Right hindlimb (tissue), 1 donor: ENCODE measurements at regions not wholly inside any gene's neighbourhood (a gene's known extent, or its start where the extent isn't known, plus 50 kb on each side); places are given as distances from the start of the nearest gene placed in this dataset.

Source experiments
- DNase-seq: peaks from one replicate; pipeline ENCODE4 v3.0.0-alpha.2; 2018

DNA sequence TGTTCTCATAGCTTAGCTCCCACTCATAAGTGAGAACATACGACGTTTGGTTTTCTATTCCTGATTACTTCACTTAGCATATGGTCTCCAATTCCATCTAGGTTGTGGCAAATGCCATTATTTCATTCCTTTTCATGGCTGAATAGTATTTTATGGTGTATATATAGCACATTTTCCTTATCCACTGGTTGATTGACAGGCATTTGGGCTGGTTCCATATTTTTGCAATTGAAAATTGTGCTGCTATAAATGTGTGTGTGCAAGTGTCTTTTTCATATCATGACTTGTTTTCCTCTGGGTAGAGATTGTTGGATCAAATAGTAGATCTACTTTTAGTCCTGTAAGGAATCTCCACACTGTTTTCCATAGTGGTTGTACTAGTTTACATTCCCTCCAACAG lies 133.0 kb upstream of the TAB2 start:
- no peak for DNase-seq

DNA sequence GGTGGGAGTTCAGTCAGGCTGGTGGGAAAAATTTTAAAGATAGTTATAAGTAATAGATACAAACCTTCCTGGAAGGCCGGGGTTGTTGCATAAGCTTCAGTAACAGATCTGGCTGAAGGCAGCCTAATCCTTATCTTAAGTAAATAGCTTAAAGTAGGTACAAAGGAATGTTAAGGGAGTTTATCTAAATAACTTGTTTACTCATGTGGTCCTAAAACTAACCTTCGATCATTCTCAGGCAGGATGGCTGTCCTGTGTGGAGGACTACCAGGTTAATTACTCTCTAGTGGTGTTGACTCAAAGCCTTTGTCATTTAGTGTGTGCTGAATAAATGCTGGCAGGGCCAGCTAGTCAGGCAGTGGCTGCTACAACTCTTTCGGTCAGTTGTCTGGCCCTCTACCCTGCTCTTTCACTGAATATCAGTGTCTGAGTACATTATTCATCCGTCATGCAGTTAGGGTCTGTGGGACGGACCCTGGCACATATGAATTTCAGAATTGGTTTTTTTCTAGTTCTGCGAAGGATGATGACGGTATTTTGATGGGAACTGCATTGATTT lies 131.6 kb upstream of the TAB2 start:
- no peak for DNase-seq

DNA sequence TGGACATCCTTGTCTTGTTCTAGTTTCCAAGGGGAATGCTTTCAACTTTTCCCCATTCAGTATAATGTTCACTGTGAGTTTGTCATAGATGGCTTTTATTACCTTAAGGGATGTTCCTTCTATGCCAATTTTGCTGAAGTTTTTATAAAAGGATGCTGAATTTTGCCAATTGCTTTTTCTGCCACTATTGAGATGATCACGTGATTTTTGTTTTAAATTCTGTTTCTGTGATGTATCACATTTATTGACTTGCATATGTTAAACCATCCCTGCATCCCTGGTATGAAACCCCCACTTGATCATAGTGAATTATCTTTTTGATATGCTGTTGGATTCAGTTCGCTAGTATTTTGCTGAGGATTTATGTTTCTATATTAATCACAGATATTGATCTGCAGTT lies 130.6 kb upstream of the TAB2 start:
- no peak for DNase-seq

DNA sequence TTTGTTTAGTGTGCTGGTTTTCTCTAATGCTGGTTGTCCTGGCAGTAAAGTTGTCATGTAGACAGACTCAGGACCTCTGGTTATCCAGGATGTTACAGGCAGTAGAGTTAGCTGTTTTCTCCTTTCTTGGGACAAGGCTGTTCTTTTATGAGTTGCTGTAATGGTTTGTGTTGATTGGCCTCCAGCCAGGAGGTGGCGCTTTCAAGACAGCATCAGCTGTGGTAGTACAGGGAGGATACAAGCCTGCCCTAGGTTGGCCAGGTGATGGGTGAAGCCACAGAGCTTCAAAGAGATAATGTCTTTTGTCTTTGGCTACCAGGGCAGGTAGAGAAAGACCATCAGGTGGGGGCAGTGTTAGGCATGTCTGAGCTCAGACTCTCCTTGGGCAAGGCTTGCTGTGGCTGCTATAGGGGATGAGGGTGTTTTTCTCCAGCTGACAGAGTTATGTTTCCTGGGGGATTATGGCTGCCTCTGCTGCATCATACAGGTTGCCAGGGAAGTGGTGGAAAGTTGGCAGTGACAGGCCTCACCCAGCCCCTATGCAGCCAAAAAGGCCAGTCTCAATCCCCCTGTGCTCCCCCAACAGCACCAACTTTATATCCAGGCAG lies 127.2 kb upstream of the TAB2 start:
- no peak for DNase-seq

- DNase-seq: no peak
Measured at GRCh38 chr6:149194820-149195558, 122.5 kb upstream of the TAB2 start.

GRCh38 chr6:149196091-149196490 lies 121.4 kb upstream of the TAB2 start:
- DNase-seq: no peak

- no peak for DNase-seq
Measured at GRCh38 chr6:149197482-149197881, 120.0 kb upstream of the TAB2 start.

- no peak for DNase-seq
Measured at GRCh38 chr6:149198265-149198664, 119.2 kb upstream of the TAB2 start.

- DNase-seq: no peak
Measured at GRCh38 chr6:149200282-149200945, 117.1 kb upstream of the TAB2 start.

DNA sequence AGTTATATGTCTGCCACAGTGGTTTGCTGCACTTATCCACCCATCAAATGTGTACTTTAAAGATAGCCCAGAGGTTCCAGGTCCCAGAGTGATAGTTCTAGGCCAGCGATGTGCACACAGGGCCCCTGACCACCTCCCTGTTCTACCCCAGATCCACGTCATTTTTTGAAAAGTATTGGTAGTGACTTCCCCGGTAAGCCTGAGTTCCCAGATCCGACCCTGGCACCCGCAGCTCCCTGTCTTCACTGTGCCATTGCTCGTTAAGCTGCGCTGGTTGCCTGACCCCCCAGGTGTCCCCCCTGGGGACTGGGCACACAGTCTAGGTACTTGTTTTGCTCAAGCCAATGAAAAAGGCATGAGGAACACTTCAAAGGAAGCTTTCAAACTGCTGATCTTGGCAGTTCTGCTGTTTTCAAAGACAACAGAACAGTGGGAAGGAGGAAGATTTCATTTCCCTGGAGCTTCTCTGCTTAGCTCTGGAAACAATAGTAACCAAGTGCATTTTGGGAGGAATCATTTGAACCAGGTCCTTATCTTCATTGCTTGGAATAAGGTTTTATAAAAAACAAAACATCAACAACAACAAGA lies 116.3 kb upstream of the TAB2 start:
- DNase-seq: no peak

DNA sequence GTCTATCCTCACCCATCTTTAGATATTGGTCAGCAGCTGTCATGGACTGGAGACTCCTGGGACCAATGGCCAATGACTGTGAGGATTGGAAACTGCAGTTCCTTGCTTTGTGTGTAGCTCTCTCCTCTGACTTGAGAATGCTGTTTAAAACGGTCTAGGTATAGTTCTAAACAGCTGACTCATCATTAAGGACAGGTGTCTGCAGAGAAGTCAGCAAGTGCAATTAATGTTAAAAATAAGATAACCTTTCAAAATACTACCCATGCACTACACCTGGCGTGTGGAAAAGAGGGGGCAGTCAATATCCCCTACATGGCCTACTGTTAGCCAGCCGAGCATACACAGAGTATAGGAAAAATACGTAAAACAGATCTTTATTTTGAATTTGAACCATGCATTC lies 115.4 kb upstream of the TAB2 start:
- DNase-seq: no peak

DNA sequence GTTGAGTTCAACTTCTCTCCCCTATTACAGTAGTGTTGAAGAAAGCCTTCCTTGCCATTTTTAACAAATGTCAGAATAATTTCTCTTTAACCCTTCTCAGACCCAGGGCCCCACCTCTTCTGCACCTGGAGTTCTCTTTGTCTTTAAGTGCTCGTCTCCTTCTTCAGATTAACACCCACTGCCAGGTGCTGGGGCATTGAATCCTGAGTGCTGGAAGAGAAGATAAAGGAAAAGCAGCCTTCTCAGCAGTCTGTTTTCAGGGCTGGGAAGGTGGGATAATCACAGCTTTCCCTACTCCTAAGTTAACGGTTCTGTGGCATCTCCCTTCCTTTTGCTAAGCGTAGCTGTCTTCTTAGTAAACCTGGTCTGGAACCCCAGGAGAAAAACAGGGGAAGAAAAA lies 114.6 kb upstream of the TAB2 start:
- DNase-seq: no peak

- no peak for DNase-seq
Measured at GRCh38 chr6:149203509-149203908, 114.0 kb upstream of the TAB2 start.

DNA sequence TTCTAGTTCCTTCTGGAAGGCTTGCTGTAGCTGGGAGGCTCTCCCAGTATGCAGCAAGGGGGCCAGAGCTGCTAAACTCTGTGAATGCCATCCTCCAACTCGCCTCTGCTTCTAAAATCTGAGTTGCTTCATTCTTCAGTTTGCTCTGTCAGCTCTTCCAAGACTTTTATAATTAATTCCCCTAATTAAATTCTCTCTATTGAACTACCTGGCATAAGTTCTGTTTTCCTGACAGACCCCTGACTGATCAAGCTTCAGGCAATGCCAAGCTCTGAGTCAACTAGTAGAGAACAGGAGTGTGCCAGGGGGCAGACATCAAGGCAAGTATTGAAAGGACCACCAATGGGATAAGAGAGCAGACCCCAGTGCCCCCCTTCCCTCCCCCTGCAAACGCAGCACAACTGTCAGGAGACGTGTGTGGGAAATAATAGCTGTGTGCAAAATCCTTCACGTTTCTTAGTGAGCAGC lies 109.3 kb upstream of the TAB2 start:
- no peak for DNase-seq

DNA sequence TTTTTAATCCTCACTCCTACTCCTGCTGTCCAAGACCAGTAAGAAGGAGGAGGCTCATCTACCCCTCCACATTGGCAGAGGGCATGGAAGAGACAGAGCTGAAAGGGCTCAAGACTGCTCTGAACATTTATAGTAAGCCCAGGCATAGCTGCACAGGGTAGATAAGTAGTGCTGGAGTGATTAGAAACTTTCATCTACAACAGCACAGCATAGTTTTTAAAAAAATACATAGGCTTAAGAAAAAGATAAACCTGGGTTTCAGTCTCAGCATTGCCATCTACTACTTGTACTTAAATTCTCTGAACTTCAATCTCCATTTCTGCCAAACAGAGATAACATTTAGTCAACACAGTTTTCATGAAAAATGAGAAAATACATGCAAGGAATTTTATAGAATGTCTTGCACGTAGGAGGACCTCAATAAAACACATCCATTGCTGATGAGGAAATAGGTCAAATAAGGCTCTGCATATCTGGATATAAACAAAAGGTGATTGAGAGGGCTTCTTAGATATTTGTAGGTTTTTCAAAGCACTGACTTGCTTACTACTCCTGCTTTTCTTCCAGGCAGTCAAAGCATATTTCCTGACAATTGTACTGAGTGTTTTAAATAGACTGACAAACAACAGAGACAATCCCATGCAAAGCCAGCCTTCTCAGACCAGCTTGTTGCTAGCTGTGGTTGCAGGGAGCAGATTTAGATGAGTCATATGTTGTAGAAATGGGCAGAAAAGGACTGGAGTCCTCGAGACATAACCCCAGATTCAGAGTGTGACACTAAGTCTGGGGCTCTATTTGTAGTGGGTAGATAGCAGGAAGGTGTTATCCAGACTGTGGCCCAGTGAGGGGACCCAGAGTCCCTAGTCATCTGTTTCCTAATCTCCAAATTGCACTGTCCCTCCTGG lies 107.4 kb upstream of the TAB2 start:
- DNase-seq: no peak

- DNase-seq: no peak
Measured at GRCh38 chr6:149211046-149211571, 106.4 kb upstream of the TAB2 start.

DNA sequence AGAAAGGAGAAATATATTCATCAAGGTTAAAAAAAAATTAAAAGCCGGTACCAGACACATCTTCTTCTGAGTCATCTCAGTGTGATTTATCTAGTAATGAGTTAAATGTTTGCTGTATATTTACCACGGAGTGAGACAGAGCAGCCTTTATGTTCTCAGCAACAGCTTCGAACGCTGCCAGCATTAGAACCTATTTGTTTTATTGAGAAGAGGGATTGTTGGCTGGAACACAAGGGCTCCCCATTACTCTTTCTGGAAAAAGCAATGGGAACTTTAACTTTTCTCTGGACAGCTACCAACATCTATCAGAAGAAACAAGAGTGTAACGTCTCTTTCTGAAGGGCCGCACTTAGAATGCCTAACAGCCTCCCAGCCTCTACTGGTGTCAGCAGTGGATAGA lies 105.3 kb upstream of the TAB2 start:
- DNase-seq: no peak

GRCh38 chr6:149212892-149213801 lies 104.4 kb upstream of the TAB2 start:
- no peak for DNase-seq

- no peak for DNase-seq
Measured at GRCh38 chr6:149213829-149214228, 103.7 kb upstream of the TAB2 start.

DNA sequence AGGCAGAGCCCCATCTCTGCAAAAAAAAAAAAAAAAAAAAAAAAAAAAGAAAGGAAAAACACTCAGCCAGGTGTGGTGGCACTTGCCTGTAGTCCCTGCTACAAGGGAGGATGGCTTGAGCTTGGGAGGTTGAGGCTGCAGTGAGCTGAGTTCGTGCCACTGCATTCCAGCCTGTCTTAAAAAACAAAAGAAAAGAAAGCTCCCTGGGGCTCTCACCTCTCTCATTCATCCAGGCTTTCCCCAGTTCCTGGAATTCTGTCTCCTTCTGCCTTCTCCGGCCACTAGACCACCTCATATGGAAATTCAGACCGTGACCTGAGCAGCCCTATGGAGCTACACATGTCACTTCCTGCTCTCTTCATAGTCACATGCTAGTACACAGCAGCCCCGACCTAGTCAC lies 101.1 kb upstream of the TAB2 start:
- DNase-seq: no peak

- no peak for DNase-seq
Measured at GRCh38 chr6:149217466-149217888, 100.0 kb upstream of the TAB2 start.
